ENCODE measurements at regions not wholly inside any gene's neighbourhood (a gene's known extent, or its start where the extent isn't known, plus 50 kb on each side); places are given as distances from the start of the nearest gene placed in this dataset.

DNA sequence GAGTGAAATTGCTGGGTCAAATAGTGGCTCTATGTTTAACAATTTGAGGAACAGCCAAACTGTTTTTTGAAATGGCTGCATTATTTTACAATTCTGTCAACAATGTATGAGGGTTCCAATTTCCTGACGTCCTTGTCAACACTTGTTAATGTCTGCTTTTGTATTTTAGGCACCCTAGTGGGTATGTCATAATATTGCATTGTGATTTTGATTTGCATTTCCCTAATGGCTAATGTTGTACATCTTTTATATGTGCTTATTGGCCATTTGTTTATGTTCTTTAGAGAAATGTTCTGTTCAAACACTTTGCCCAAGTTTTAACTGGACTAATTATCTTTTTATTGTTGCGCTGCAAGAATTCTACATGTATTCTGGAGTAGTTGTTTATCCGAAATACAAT, 93.2 kb downstream of the GPR65 start (continued):
- no peak for TF ChIP-seq RFX5 (IDR thresholded peaks at IDR 0.05; ENCODE audit: borderline replicate concordance, low read depth, low read length)
- no peak for TF ChIP-seq SP4 (IDR thresholded peaks at IDR 0.05; ENCODE audit: low read length)
- TF ChIP-seq POU5F1 (IDR thresholded peaks at IDR 0.05; ENCODE audit: low read depth, low read length) = no peak
- no peak for TF ChIP-seq SAP30 (IDR thresholded peaks at IDR 0.05; ENCODE audit: insufficient read depth, insufficient replicate concordance, low read length)
- no peak for TF ChIP-seq POLR2AphosphoS5 (IDR thresholded peaks at IDR 0.05; ENCODE audit: low read depth, low read length)
- no peak for TF ChIP-seq CEBPB (IDR thresholded peaks at IDR 0.05; ENCODE audit: low read depth, low read length)
- no peak for TF ChIP-seq KDM1A (IDR thresholded peaks at IDR 0.05; ENCODE audit: borderline replicate concordance, low read length)
